Activated CD8-positive, alpha-beta T cell treated with anti-CD3 and anti-CD28 coated beads for 36 hours (primary cell): ENCODE measurements at regions not wholly inside any gene's neighbourhood (a gene's known extent, or its start where the extent isn't known, plus 50 kb on each side); places are given as distances from the start of the nearest gene placed in this dataset.

Experiments used
- ATAC-seq: fragments of 200-7000 bp; cut with Tn5 transposase; one replicate; pipeline ENCODE4 v1.10.0; 2021; ENCODE audit warnings: mild to moderate bottlenecking, moderate library complexity
- CTCF ChIA-PET: fragments of 350-600 bp; sonication (Branson Sonifier 250); formaldehyde crosslinking; loops from one replicate; lab custom pipeline; 2021; ENCODE audit warnings: antibody characterized with exemption; lab: Charles Lee
- POLR2A ChIA-PET: fragments of 350-600 bp; sonication (Branson Sonifier 250); formaldehyde crosslinking; loops from one replicate; lab custom pipeline; 2021; ENCODE audit warnings: antibody characterized with exemption; lab: Charles Lee
- DNase-seq: peaks from one replicate; pipeline ENCODE4 v3.0.0-alpha.2; 2020
- H3K27ac Mint-ChIP-seq: one replicate; pipeline ENCODE4 v1.8.0; 2021; ENCODE audit warnings: mild to moderate bottlenecking, mixed read lengths
- H3K27me3 Mint-ChIP-seq: one replicate; pipeline ENCODE4 v1.8.0; 2021; ENCODE audit warnings: mixed read lengths
- H3K36me3 Mint-ChIP-seq: one replicate; pipeline ENCODE4 v1.8.0; 2021; ENCODE audit warnings: low read depth, mixed read lengths
- H3K4me1 Mint-ChIP-seq: one replicate; pipeline ENCODE4 v1.8.0; 2021; ENCODE audit warnings: low read depth, mixed read lengths
- H3K4me3 Mint-ChIP-seq: one replicate; pipeline ENCODE4 v1.8.0; 2021; ENCODE audit warnings: mild to moderate bottlenecking, moderate library complexity, mixed read lengths
- H3K9me3 Mint-ChIP-seq: one replicate; pipeline ENCODE4 v1.8.0; 2021; ENCODE audit warnings: mixed read lengths
- CTCF ChIP-seq: fragments of 200-600 bp; IDR thresholded peaks from one replicate; pipeline ENCODE4 v1.8.0; 2022; ENCODE audit warnings: antibody characterized with exemption, mild to moderate bottlenecking
- intact Hi-C: fragments of 100-400 bp; cut with micrococcal nuclease; formaldehyde crosslinking; loops from one replicate; pipeline ENCODE4 v1.10.0; 2022

- no peak overlapping the region for H3K4me3 Mint-ChIP-seq
- ATAC-seq (peak; percentile 94), DNase-seq (peak; percentile 43)
- H3K27ac Mint-ChIP-seq, result no peak overlapping the region
- ChIA-PET CTCF (interaction anchor here (0.8 to 2.1 kb wide), 4 partner anchors 9 to 18 kb away, joined by 4 to 8 read pairs (median 4); no protein-coding TSS in a partner anchor), POLR2A (interaction anchor here (1.1 to 1.3 kb wide), 3 partner anchors 13 to 21 kb away, joined by 3 read pairs; no protein-coding TSS in a partner anchor)
- TF ChIP-seq CTCF, result no peak
- H3K27me3 Mint-ChIP-seq, result no peaks in the 10 kb centered on the region
- peaks cover 11% of the 10 kb centered on the region for H3K9me3 Mint-ChIP-seq
- H3K36me3 Mint-ChIP-seq, result peaks cover 9% of the 10 kb centered on the region
- intact Hi-C loops, result no loop called here
- peaks cover 24% of the 10 kb centered on the region for H3K4me1 Mint-ChIP-seq
Measured at GRCh38 chr14:98120831-98121464, 1151.0 kb downstream of the BCL11B start.

- Mint-ChIP-seq H3K27me3 (no peaks in the 10 kb centered on the region), H3K9me3 (peaks cover 11% of the 10 kb centered on the region), H3K4me3 (no peak overlapping the region), H3K36me3 (peaks cover 9% of the 10 kb centered on the region), H3K27ac (peak overlapping the region; percentile 11), H3K4me1 (peaks cover 24% of the 10 kb centered on the region)
- ChIA-PET CTCF (interaction anchor here (0.8 kb wide), 1 partner anchor 15 kb away, joined by 3 read pairs; no protein-coding TSS in a partner anchor), POLR2A (no interaction called here)
- no peak for TF ChIP-seq CTCF
- intact Hi-C loops, result no loop called here
- ATAC-seq (peak; percentile 53), DNase-seq (peak; percentile 31)
Measured at GRCh38 chr14:98122527-98122926, 1149.5 kb downstream of the BCL11B start.

GRCh38 chr14:98130691-98131090 lies 1141.3 kb downstream of the BCL11B start:
- Mint-ChIP-seq H3K27ac (no peak overlapping the region), H3K27me3 (no peaks in the 10 kb centered on the region), H3K4me3 (no peak overlapping the region), H3K4me1 (peaks cover 30% of the 10 kb centered on the region), H3K9me3 (no peaks in the 10 kb centered on the region), H3K36me3 (no peaks in the 10 kb centered on the region)
- DNase-seq, result no peak
- intact Hi-C loops, result no loop called here
- CTCF ChIA-PET, result interaction anchor here (1.9 to 2.6 kb wide), 2 partner anchors 9 to 10 kb away, joined by 6 to 8 read pairs; no protein-coding TSS in a partner anchor
- no peak for TF ChIP-seq CTCF
- ATAC-seq, result no peak
- POLR2A ChIA-PET, result interaction anchor here (1.0 kb wide), 1 partner anchor 12 kb away, joined by 3 read pairs; no protein-coding TSS in a partner anchor

- ChIA-PET POLR2A (interaction anchor here (1.0 to 1.1 kb wide), 2 partner anchors 13 to 153 kb away, joined by 3 read pairs; no protein-coding TSS in a partner anchor), CTCF (interaction anchor here (1.7 to 2.6 kb wide), 2 partner anchors 11 to 153 kb away, joined by 7 to 8 read pairs; no protein-coding TSS in a partner anchor)
- Mint-ChIP-seq H3K4me3 (no peak overlapping the region), H3K36me3 (no peaks in the 10 kb centered on the region), H3K9me3 (no peaks in the 10 kb centered on the region), H3K4me1 (peaks cover 37% of the 10 kb centered on the region), H3K27me3 (no peaks in the 10 kb centered on the region), H3K27ac (no peak overlapping the region)
- peak; percentile 45 for ATAC-seq
- no peak for DNase-seq
- no peak for TF ChIP-seq CTCF
- intact Hi-C loops, result no loop called here
Measured at GRCh38 chr14:98131406-98131805, 1140.6 kb downstream of the BCL11B start.

- H3K4me3 Mint-ChIP-seq, result no peak overlapping the region
- H3K4me1 Mint-ChIP-seq, result peaks cover 54% of the 10 kb centered on the region
- no peak for DNase-seq
- no peaks in the 10 kb centered on the region for H3K36me3 Mint-ChIP-seq
- H3K9me3 Mint-ChIP-seq, result no peaks in the 10 kb centered on the region
- TF ChIP-seq CTCF, result no peak
- ChIA-PET POLR2A (interaction anchor here (0.8 to 1.1 kb wide), 3 partner anchors 12 to 156 kb away, joined by 3 read pairs; no protein-coding TSS in a partner anchor), CTCF (interaction anchor here (10.4 kb wide), 1 partner anchor 155 kb away, joined by 103 read pairs; no protein-coding TSS in a partner anchor)
- no peak for ATAC-seq
- no peak overlapping the region for H3K27ac Mint-ChIP-seq
- no peaks in the 10 kb centered on the region for H3K27me3 Mint-ChIP-seq
- intact Hi-C loops, result no loop called here
Measured at GRCh38 chr14:98133806-98134205, 1138.2 kb downstream of the BCL11B start.
